ENCODE measurements at regions not wholly inside any gene's neighbourhood (a gene's known extent, or its start where the extent isn't known, plus 50 kb on each side); places are given as distances from the start of the nearest gene placed in this dataset.

GRCh38 chr15:29344474-29344873 lies 74.9 kb upstream of the NSMCE3 start:
- in situ Hi-C loops (cut with MboI; ENCODE audit: low pct_unique_long_range_greater_than_20kb, low sequenced_read_pairs, unreplicated experiment): no loop called here
- no peak for DNase-seq (ENCODE audit: low spot score)
- TF ChIP-seq CTCF (IDR thresholded peaks at IDR 0.05; ENCODE audit: extremely low read depth, insufficient read depth, missing control alignments): no peak

GRCh38 chr15:29343229-29343628 lies 73.6 kb upstream of the NSMCE3 start:
- DNase-seq (ENCODE audit: low spot score): no peak
- TF ChIP-seq CTCF (IDR thresholded peaks at IDR 0.05; ENCODE audit: extremely low read depth, insufficient read depth, missing control alignments): no peak
- in situ Hi-C loops (cut with MboI; ENCODE audit: low pct_unique_long_range_greater_than_20kb, low sequenced_read_pairs, unreplicated experiment): no loop called here

GRCh38 chr15:29342201-29342600 lies 72.6 kb upstream of the NSMCE3 start:
- TF ChIP-seq CTCF (IDR thresholded peaks at IDR 0.05; ENCODE audit: extremely low read depth, insufficient read depth, missing control alignments): no peak
- in situ Hi-C loops (cut with MboI; ENCODE audit: low pct_unique_long_range_greater_than_20kb, low sequenced_read_pairs, unreplicated experiment): no loop called here
- DNase-seq (ENCODE audit: low spot score): no peak

GRCh38 chr15:29337156-29337959 lies 67.7 kb upstream of the NSMCE3 start:
- in situ Hi-C loops (cut with MboI; ENCODE audit: low pct_unique_long_range_greater_than_20kb, low sequenced_read_pairs, unreplicated experiment): no loop called here
- DNase-seq (ENCODE audit: low spot score): no peak
- no peak for TF ChIP-seq CTCF (IDR thresholded peaks at IDR 0.05; ENCODE audit: extremely low read depth, insufficient read depth, missing control alignments)

- no peak for TF ChIP-seq CTCF (IDR thresholded peaks at IDR 0.05; ENCODE audit: extremely low read depth, insufficient read depth, missing control alignments)
- no peak for DNase-seq (ENCODE audit: low spot score)
- in situ Hi-C loops (cut with MboI; ENCODE audit: low pct_unique_long_range_greater_than_20kb, low sequenced_read_pairs, unreplicated experiment): no loop called here
Observed at GRCh38 chr15:29334544-29334943, 64.9 kb upstream of the NSMCE3 start.

- in situ Hi-C loops (cut with MboI; ENCODE audit: low pct_unique_long_range_greater_than_20kb, low sequenced_read_pairs, unreplicated experiment): no loop called here
- TF ChIP-seq CTCF (IDR thresholded peaks at IDR 0.05; ENCODE audit: extremely low read depth, insufficient read depth, missing control alignments): no peak
- DNase-seq (ENCODE audit: low spot score): no peak
Observed at GRCh38 chr15:29333261-29333660, 63.6 kb upstream of the NSMCE3 start.

Data from GM13977 (cell line).